Esophagus muscularis mucosa (tissue), 4 donors: ENCODE measurements at regions not wholly inside any gene's neighbourhood (a gene's known extent, or its start where the extent isn't known, plus 50 kb on each side); places are given as distances from the start of the nearest gene placed in this dataset.
A peak's percentile ranks its signal among the peaks of the same experiment; 100 is the strongest.
"Not testable (repeated sequence)": the region's sequence is repeated elsewhere in the genome, so short reads cannot be mapped to it uniquely, and the experiment has no call there.

Experiments
- DNase-seq: peaks from one replicate; pipeline ENCODE4 v3.0.0-alpha.2; 2017; ENCODE audit errors: extremely low spot score
- H3K27ac ChIP-seq, 4 donors: fragments of 200-600 bp; sonication (generic); replicated peaks in 1 of 4; 1 replicate in 3 of 4; 2 replicates in 1 of 4; pipeline ENCODE4 v1.5.1; 2016 to 2019; ENCODE audit warnings: mild to moderate bottlenecking in 1 of 4
- H3K27me3 ChIP-seq, 4 donors: fragments of 200-600 bp; sonication (generic); one replicate each; pipeline versions ENCODE4 v1.5.1 to v1.6.0; 2016 to 2019
- H3K36me3 ChIP-seq, 4 donors: fragments of 200-600 bp; sonication (generic); one replicate each; pipeline ENCODE4 v1.5.1; 2016 to 2019
- H3K4me1 ChIP-seq, 4 donors: fragments of 200-600 bp; sonication (generic); one replicate each; pipeline ENCODE4 v1.5.1; 2016 to 2019
- H3K4me3 ChIP-seq, 4 donors: fragments of 200-600 bp; sonication (generic); 1 replicate in 2 of 4; 2 replicates in 2 of 4; pipeline ENCODE4 v1.5.1; 2016 to 2019; ENCODE audit warnings: mild to moderate bottlenecking in 4 of 4, moderate library complexity in 1 of 4
- H3K9me3 ChIP-seq, 4 donors: fragments of 200-600 bp; sonication (generic); 1 replicate in 3 of 4; 2 replicates in 1 of 4; pipeline ENCODE4 v1.5.1; 2016 to 2019
- CTCF ChIP-seq, 3 experiments: fragments of 200-600 bp in 2 of 3; fragments of 450-650 bp in 1 of 3; sonication (generic) in 2 of 3; IDR thresholded peaks; one replicate each; pipeline ENCODE4 v1.5.1; 2017 to 2019; ENCODE audit warnings: antibody characterized with exemption in 3 of 3, mild to moderate bottlenecking in 2 of 3, moderate library complexity in 1 of 3
- EP300 ChIP-seq: sonication (generic); formaldehyde crosslinking; IDR thresholded peaks from one replicate; pipeline ENCODE4 v1.6.1; 2017; ENCODE audit warnings: antibody characterized with exemption
- POLR2A ChIP-seq: fragments of 450-650 bp; IDR thresholded peaks from one replicate; pipeline ENCODE4 v1.6.1; 2017; ENCODE audit warnings: antibody characterized with exemption, moderate library complexity, mild to moderate bottlenecking, low read depth
- POLR2AphosphoS5 ChIP-seq, 2 donors: sonication (generic); formaldehyde crosslinking; IDR thresholded peaks; one replicate each; pipeline ENCODE4 v1.6.1; 2017; ENCODE audit warnings: antibody characterized with exemption in 2 of 2
- WGBS: methylation state at CpG from one replicate; pipeline ENCODE4 v1.1.5; 2018; 5-methylcytosine and 5-hydroxymethylcytosine counted together
- intact Hi-C: fragments of 100-400 bp; cut with DNase I; formaldehyde crosslinking; loops from one replicate; pipeline ENCODE4 v1.15.1; 2023

- no peaks in the 10 kb centered on the region for H3K36me3 ChIP-seq
- intact Hi-C loops: no loop called here
- peaks cover 0 to 1% (median under 1%) of the 10 kb centered on the region in 4 donors for H3K9me3 ChIP-seq
- H3K27ac ChIP-seq: no peak overlapping the region
- WGBS: 93% methylated on average over 4 of the region's 9 CpGs
- DNase-seq: peak; percentile 66
- no peaks in the 10 kb centered on the region for H3K4me1 ChIP-seq
- no peaks in the 10 kb centered on the region for H3K27me3 ChIP-seq
- no peak overlapping the region for H3K4me3 ChIP-seq
- no peak for TF ChIP-seq EP300
- TF ChIP-seq POLR2AphosphoS5 (IDR thresholded peaks at IDR 0.05): no peak
These were observed 156.2 kb downstream of the RNASET2 start for GRCh38 chr6:166800137-166800536.

GRCh38 chr6:166798652-166799051 lies 157.7 kb downstream of the RNASET2 start:
- Histone ChIP-seq H3K4me3 (no peak overlapping the region), H3K9me3 (no peaks in the 10 kb centered on the region), H3K27me3 (no peaks in the 10 kb centered on the region), H3K36me3 (no peaks in the 10 kb centered on the region), H3K27ac (no peak overlapping the region), H3K4me1 (no peaks in the 10 kb centered on the region)
- WGBS: 73% methylated on average over 6 of the region's 6 CpGs
- intact Hi-C loops: no loop called here
- no peak for DNase-seq
- no peak for TF ChIP-seq EP300
- no peak for TF ChIP-seq CTCF (IDR thresholded peaks at IDR 0.05)
- no peak for TF ChIP-seq POLR2AphosphoS5 (IDR thresholded peaks at IDR 0.05)
- TF ChIP-seq POLR2A: no peak

- no peaks in the 10 kb centered on the region for H3K36me3 ChIP-seq
- H3K4me1 ChIP-seq: no peaks in the 10 kb centered on the region
- no peak overlapping the region for H3K27ac ChIP-seq
- DNase-seq: no peak
- TF ChIP-seq CTCF (IDR thresholded peaks at IDR 0.05): no peak
- no peak for TF ChIP-seq POLR2AphosphoS5 (IDR thresholded peaks at IDR 0.05)
- TF ChIP-seq POLR2A: no peak
- TF ChIP-seq EP300: no peak
- intact Hi-C loops: no loop called here
- WGBS: 93% methylated on average over 12 of the region's 12 CpGs
- H3K27me3 ChIP-seq: no peaks in the 10 kb centered on the region
- no peak overlapping the region for H3K4me3 ChIP-seq
- no peaks in the 10 kb centered on the region for H3K9me3 ChIP-seq
These were observed 159.7 kb downstream of the RNASET2 start for GRCh38 chr6:166796610-166797009.

- H3K9me3 ChIP-seq: no peaks in the 10 kb centered on the region
- no peaks in the 10 kb centered on the region for H3K27me3 ChIP-seq
- H3K36me3 ChIP-seq: no peaks in the 10 kb centered on the region
- intact Hi-C loops: no loop called here
- no peak for TF ChIP-seq POLR2A
- no peak for TF ChIP-seq CTCF (IDR thresholded peaks at IDR 0.05)
- TF ChIP-seq EP300: no peak
- TF ChIP-seq POLR2AphosphoS5 (IDR thresholded peaks at IDR 0.05): no peak
- DNase-seq: no peak
- no peak overlapping the region for H3K4me3 ChIP-seq
- 95% methylated on average over 3 of the region's 3 CpGs for WGBS
- H3K27ac ChIP-seq: no peak overlapping the region
- H3K4me1 ChIP-seq: no peaks in the 10 kb centered on the region
These were observed 160.5 kb downstream of the RNASET2 start for GRCh38 chr6:166795879-166796278.

GRCh38 chr6:166790808-166791207 lies 163.8 kb upstream of the RPS6KA2 start:
- H3K27ac ChIP-seq, H3K9me3 ChIP-seq, DNase-seq, H3K4me3 ChIP-seq, intact Hi-C loops, H3K36me3 ChIP-seq, H3K4me1 ChIP-seq, H3K27me3 ChIP-seq: not testable (repeated sequence)
- 95% methylated on average over 3 of the region's 3 CpGs for WGBS

GRCh38 chr6:166788846-166789529 lies 161.9 kb upstream of the RPS6KA2 start:
- H3K9me3 ChIP-seq, H3K4me1 ChIP-seq, H3K27ac ChIP-seq, H3K4me3 ChIP-seq, H3K36me3 ChIP-seq, DNase-seq, H3K27me3 ChIP-seq: not testable (repeated sequence)
- 93% methylated on average over 22 of the region's 22 CpGs for WGBS
- intact Hi-C loops: loop anchor here (5.0 kb wide), 2 partner anchors 198 to 353 kb away; no protein-coding TSS in a partner anchor
